ENCODE measurements at regions not wholly inside any gene's neighbourhood (a gene's known extent, or its start where the extent isn't known, plus 50 kb on each side); places are given as distances from the start of the nearest gene placed in this dataset.

- no peak for TF ChIP-seq POLR2A (IDR thresholded peaks at IDR 0.05; ENCODE audit: low read depth, low read length)
- no peak for TF ChIP-seq RAD21 (IDR thresholded peaks at IDR 0.05; ENCODE audit: low read length)
- no peak for TF ChIP-seq CTCF (conservative IDR thresholded peaks at IDR 0.05; ENCODE audit: low read depth, low read length)
- no peak for TF ChIP-seq USF2 (IDR thresholded peaks at IDR 0.05; ENCODE audit: low read depth, low read length)
Measured at GRCh38 chr10:8137726-8138125, 83.2 kb downstream of the GATA3 start.

Measured in IMR-90 (cell line).